ENCODE measurements at regions not wholly inside any gene's neighbourhood (a gene's known extent, or its start where the extent isn't known, plus 50 kb on each side); places are given as distances from the start of the nearest gene placed in this dataset.

- no peak for TF ChIP-seq POLR2A (IDR thresholded peaks at IDR 0.05; ENCODE audit: low read depth, low read length)
- no peak for TF ChIP-seq POLR2AphosphoS5 (IDR thresholded peaks at IDR 0.05; ENCODE audit: low read depth, low read length)
- TF ChIP-seq TAF1 (IDR thresholded peaks at IDR 0.05; ENCODE audit: borderline replicate concordance, low read depth, low read length) = no peak
- FAIRE-seq = no peak
Measured at GRCh38 chr2:12081481-12082210, 335.2 kb downstream of the LPIN1 start.

GRCh38 chr2:12083081-12083581 lies 336.7 kb downstream of the LPIN1 start:
- no peak for FAIRE-seq
- TF ChIP-seq TAF1 (IDR thresholded peaks at IDR 0.05; ENCODE audit: borderline replicate concordance, low read depth, low read length) = no peak
- TF ChIP-seq POLR2A (IDR thresholded peaks at IDR 0.05; ENCODE audit: low read depth, low read length) = no peak
- TF ChIP-seq POLR2AphosphoS5 (IDR thresholded peaks at IDR 0.05; ENCODE audit: low read depth, low read length) = no peak
- no peak for DNase-seq (ENCODE audit: insufficient read length)

More at GRCh38 chr2:12081481-12082210, 335.2 kb downstream of the LPIN1 start:
- no peak for DNase-seq (ENCODE audit: insufficient read length)

- DNase-seq (ENCODE audit: insufficient read length) = no peak
- no peak for TF ChIP-seq POLR2AphosphoS5 (IDR thresholded peaks at IDR 0.05; ENCODE audit: low read depth, low read length)
- no peak for TF ChIP-seq TAF1 (IDR thresholded peaks at IDR 0.05; ENCODE audit: borderline replicate concordance, low read depth, low read length)
- no peak for TF ChIP-seq POLR2A (IDR thresholded peaks at IDR 0.05; ENCODE audit: low read depth, low read length)
- no peak for FAIRE-seq
Measured at GRCh38 chr2:12083713-12084419, 337.4 kb downstream of the LPIN1 start.

- peak; percentile 17 for FAIRE-seq
- TF ChIP-seq TAF1 (IDR thresholded peaks at IDR 0.05; ENCODE audit: borderline replicate concordance, low read depth, low read length) (no peak), POLR2AphosphoS5 (IDR thresholded peaks at IDR 0.05; ENCODE audit: low read depth, low read length) (no peak), POLR2A (IDR thresholded peaks at IDR 0.05; ENCODE audit: low read depth, low read length) (no peak)
Measured at GRCh38 chr2:12087175-12087574, 340.7 kb downstream of the LPIN1 start.

DNA sequence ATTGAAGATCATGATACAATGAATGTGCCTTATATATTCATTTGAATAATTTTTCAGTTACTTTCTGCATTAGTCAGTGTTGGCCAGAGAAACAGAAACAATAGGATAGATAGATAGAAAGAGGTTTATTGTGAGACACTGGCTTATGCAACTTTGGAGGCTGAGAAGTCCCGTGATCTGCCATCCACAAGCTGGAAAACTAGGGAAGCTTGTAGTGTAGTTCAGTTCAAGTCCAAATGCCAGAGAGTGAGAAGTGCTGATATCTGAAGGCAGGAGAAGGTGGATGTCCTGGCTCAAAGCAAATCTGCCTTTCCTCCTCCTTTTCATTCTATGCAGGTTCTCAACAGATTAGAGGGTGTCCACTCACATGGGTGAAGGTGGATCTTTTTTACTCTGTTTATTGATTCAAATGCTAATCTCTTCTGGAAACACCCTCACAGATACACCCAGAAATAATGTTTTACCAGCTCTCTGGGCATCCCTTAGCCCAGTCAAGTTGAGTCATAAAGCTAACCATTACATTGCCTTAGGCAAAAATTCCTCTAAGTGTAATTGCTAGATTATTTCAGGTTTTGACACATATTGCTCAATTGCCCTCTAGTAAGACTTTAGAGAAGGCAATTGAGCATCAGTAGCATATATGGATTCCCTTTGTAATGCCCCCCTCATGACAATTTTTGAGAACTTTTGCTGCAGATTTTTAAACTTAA lies 341.4 kb downstream of the LPIN1 start:
- no peak for FAIRE-seq

More at GRCh38 chr2:12087175-12087574, 340.7 kb downstream of the LPIN1 start:
- DNase-seq (ENCODE audit: insufficient read length) = no peak

GRCh38 chr2:12089001-12089400 lies 342.6 kb downstream of the LPIN1 start:
- DNase-seq (ENCODE audit: insufficient read length) = no peak
- TF ChIP-seq TAF1 (IDR thresholded peaks at IDR 0.05; ENCODE audit: borderline replicate concordance, low read depth, low read length) (no peak), POLR2AphosphoS5 (IDR thresholded peaks at IDR 0.05; ENCODE audit: low read depth, low read length) (no peak), POLR2A (IDR thresholded peaks at IDR 0.05; ENCODE audit: low read depth, low read length) (no peak)
- no peak for FAIRE-seq

More for the DNA sequence above, 341.4 kb downstream of the LPIN1 start:
- no peak for DNase-seq (ENCODE audit: insufficient read length)
- TF ChIP-seq POLR2A (IDR thresholded peaks at IDR 0.05; ENCODE audit: low read depth, low read length) (no peak), TAF1 (IDR thresholded peaks at IDR 0.05; ENCODE audit: borderline replicate concordance, low read depth, low read length) (no peak), POLR2AphosphoS5 (IDR thresholded peaks at IDR 0.05; ENCODE audit: low read depth, low read length) (no peak)

GRCh38 chr2:12089496-12089895 lies 343.1 kb downstream of the LPIN1 start:
- TF ChIP-seq POLR2A (IDR thresholded peaks at IDR 0.05; ENCODE audit: low read depth, low read length) = no peak
- no peak for TF ChIP-seq POLR2AphosphoS5 (IDR thresholded peaks at IDR 0.05; ENCODE audit: low read depth, low read length)
- TF ChIP-seq TAF1 (IDR thresholded peaks at IDR 0.05; ENCODE audit: borderline replicate concordance, low read depth, low read length) = no peak
- FAIRE-seq = no peak
- DNase-seq (ENCODE audit: insufficient read length) = no peak

DNA sequence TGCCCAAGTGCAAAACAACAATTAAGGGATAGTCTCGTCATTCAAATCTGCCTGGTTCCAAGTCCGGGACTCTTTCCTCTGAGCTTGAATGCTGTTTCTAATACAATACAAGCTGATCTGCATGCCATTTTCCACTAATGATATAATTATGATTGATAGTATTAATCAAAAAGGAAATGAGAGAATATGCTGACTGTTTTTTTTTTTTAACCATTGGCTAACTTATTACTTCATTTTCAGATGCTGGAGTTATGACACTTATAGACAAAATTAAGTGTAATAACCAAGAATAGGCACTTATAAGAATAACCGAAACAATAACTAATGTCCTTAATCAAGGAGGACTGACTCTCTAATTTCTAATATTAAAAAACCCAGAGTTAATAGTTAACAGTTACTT lies 343.6 kb downstream of the LPIN1 start:
- no peak for FAIRE-seq
- no peak for TF ChIP-seq POLR2A (IDR thresholded peaks at IDR 0.05; ENCODE audit: low read depth, low read length)
- TF ChIP-seq TAF1 (IDR thresholded peaks at IDR 0.05; ENCODE audit: borderline replicate concordance, low read depth, low read length) = no peak
- no peak for TF ChIP-seq POLR2AphosphoS5 (IDR thresholded peaks at IDR 0.05; ENCODE audit: low read depth, low read length)
- DNase-seq (ENCODE audit: insufficient read length) = no peak

DNA sequence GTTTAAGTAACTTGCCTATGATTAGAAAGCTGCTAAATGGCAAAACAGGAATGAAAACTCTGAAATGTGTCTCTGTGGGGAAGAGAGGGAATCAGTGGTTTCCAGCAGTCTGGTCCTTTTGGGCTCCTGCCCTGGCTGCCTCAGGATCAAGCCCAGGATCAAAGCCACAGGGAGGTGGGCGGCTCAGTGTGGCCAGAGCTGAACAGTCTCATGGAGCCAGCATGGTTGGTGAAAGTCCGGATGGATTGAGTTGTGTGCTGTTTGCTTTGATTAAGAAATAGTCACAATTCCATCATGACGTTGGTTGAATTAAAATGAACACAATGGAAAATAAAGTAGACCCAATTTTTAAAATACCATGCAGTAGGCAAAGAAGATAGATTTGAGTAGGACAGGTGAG lies 344.2 kb downstream of the LPIN1 start:
- DNase-seq (ENCODE audit: insufficient read length) = no peak
- TF ChIP-seq POLR2A (IDR thresholded peaks at IDR 0.05; ENCODE audit: low read depth, low read length) = no peak
- TF ChIP-seq TAF1 (IDR thresholded peaks at IDR 0.05; ENCODE audit: borderline replicate concordance, low read depth, low read length) = no peak
- no peak for TF ChIP-seq POLR2AphosphoS5 (IDR thresholded peaks at IDR 0.05; ENCODE audit: low read depth, low read length)
- no peak for FAIRE-seq

DNA sequence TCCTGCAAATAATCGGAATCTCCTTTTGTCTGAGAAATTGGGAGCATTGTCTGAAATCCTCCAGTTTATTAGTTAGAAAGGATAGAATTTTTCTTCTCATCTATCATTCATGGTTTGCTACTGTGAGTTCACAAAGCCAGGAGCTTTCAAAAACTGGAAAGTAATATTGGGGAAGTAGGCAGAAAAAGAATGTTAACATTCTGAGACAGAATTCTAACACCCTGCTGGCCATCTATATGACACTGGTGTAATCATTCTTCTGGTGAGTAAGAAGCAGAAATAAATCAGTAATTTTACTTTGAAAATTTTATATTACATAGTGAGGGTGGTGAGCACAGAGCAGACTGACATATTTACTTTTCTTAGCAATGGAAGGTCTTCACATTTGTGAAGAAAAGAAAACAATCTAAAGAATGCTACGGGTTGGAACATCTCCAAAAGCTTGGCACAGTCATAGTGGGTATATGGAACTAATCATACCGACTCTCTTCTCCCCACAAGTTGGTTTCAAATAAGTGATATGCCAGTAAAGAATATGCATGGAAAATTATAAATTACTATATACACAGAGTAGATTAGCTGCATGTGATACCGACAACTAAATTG lies 344.9 kb downstream of the LPIN1 start:
- TF ChIP-seq TAF1 (IDR thresholded peaks at IDR 0.05; ENCODE audit: borderline replicate concordance, low read depth, low read length) = no peak
- no peak for TF ChIP-seq POLR2A (IDR thresholded peaks at IDR 0.05; ENCODE audit: low read depth, low read length)
- TF ChIP-seq POLR2AphosphoS5 (IDR thresholded peaks at IDR 0.05; ENCODE audit: low read depth, low read length) = no peak
- DNase-seq (ENCODE audit: insufficient read length) = no peak
- FAIRE-seq = no peak

GRCh38 chr2:12094134-12094533 lies 347.7 kb downstream of the LPIN1 start:
- TF ChIP-seq TAF1 (IDR thresholded peaks at IDR 0.05; ENCODE audit: borderline replicate concordance, low read depth, low read length) (no peak), POLR2AphosphoS5 (IDR thresholded peaks at IDR 0.05; ENCODE audit: low read depth, low read length) (no peak), POLR2A (IDR thresholded peaks at IDR 0.05; ENCODE audit: low read depth, low read length) (no peak)
- DNase-seq (ENCODE audit: insufficient read length) (no peak), FAIRE-seq (no peak)
